Neural cell (in vitro differentiated cells): ENCODE measurements at regions not wholly inside any gene's neighbourhood (a gene's known extent, or its start where the extent isn't known, plus 50 kb on each side); places are given as distances from the start of the nearest gene placed in this dataset.

Source experiments
- EP300 ChIP-seq: fragments of 450-650 bp; conservative IDR thresholded peaks from 2 replicates; pipeline ENCODE4 v1.6.1; 2014; ENCODE audit warnings: antibody characterized with exemption, mild to moderate bottlenecking, moderate library complexity; ENCODE audit not compliant: poor library complexity, severe bottlenecking
- TF ChIP-seq, protein P1 (sequence below): fragments of 450-650 bp; IDR thresholded peaks from 2 replicates; pipeline ENCODE4 v1.5.1; 2014; ENCODE audit warnings: antibody characterized with exemption, mild to moderate bottlenecking, moderate library complexity; ENCODE audit not compliant: poor library complexity, severe bottlenecking

DNA sequence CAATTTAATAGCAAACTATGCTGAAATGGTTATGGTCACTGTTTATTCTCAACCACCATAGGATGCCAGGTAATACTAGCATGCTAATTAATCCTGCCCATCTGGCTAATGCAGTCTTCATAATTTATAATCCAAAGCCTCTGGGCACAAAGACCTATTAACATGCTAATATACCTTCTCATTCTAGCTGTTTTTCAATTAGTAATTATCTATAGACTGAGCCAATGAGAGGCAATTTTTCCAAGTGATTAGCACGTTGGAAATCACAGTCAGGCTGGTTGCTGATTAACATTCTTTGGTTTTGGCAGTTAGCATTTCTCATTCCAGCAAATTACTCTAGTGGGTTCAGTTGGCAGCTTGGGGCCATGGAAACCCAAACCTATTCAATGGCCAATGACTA, 357.2 kb downstream of the SEC23A start:
- TF ChIP-seq, protein P1, sequence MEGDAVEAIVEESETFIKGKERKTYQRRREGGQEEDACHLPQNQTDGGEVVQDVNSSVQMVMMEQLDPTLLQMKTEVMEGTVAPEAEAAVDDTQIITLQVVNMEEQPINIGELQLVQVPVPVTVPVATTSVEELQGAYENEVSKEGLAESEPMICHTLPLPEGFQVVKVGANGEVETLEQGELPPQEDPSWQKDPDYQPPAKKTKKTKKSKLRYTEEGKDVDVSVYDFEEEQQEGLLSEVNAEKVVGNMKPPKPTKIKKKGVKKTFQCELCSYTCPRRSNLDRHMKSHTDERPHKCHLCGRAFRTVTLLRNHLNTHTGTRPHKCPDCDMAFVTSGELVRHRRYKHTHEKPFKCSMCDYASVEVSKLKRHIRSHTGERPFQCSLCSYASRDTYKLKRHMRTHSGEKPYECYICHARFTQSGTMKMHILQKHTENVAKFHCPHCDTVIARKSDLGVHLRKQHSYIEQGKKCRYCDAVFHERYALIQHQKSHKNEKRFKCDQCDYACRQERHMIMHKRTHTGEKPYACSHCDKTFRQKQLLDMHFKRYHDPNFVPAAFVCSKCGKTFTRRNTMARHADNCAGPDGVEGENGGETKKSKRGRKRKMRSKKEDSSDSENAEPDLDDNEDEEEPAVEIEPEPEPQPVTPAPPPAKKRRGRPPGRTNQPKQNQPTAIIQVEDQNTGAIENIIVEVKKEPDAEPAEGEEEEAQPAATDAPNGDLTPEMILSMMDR = no peak
- TF ChIP-seq EP300 = no peak
